Adrenal gland (tissue), 9 donors: ENCODE measurements at regions not wholly inside any gene's neighbourhood (a gene's known extent, or its start where the extent isn't known, plus 50 kb on each side); places are given as distances from the start of the nearest gene placed in this dataset.

Experiments
- DNase-seq, 7 donors: peaks; one replicate each; pipeline ENCODE4 v3.0.0-alpha.2; 2019 to 2020
- H3K27ac ChIP-seq, 5 donors: fragments of 200-600 bp; sonication (generic) in 4 of 5; 1 replicate in 3 of 5; 2 replicates in 2 of 5; pipeline versions ENCODE4 v1.5.1 to v1.8.0; 2016 to 2020; ENCODE audit warnings: mild to moderate bottlenecking in 1 of 5
- H3K27me3 ChIP-seq: fragments of 200-600 bp; 2 replicates; pipeline ENCODE4 v1.8.0; 2021
- H3K36me3 ChIP-seq, 2 donors: fragments of 200-600 bp; replicated peaks in 1 of 2; 1 replicate in 1 of 2; 2 replicates in 1 of 2; pipeline versions ENCODE4 v1.5.1 to v1.8.0; 2018 to 2022
- H3K4me1 ChIP-seq, 2 donors: fragments of 200-600 bp; replicated peaks in 1 of 2; 1 replicate in 1 of 2; 2 replicates in 1 of 2; pipeline versions ENCODE4 v1.5.1 to v1.8.0; 2018 to 2021
- H3K4me3 ChIP-seq, 4 donors: fragments of 200-600 bp; sonication (generic) in 3 of 4; one replicate each; pipeline ENCODE4 v1.5.1; 2016 to 2018
- H3K9me3 ChIP-seq, 3 donors: fragments of 200-600 bp; sonication (generic) in 1 of 3; replicated peaks in 1 of 3; 1 replicate in 2 of 3; 2 replicates in 1 of 3; pipeline versions ENCODE4 v1.5.1 to v1.8.0; 2016 to 2021
- POLR2A ChIP-seq, 2 donors: fragments of 450-650 bp; IDR thresholded peaks; one replicate each; pipeline ENCODE4 v1.6.1; 2017; ENCODE audit warnings: antibody characterized with exemption in 2 of 2, mild to moderate bottlenecking in 2 of 2, moderate library complexity in 1 of 2
- WGBS, 4 donors: extraction: QIAGEN DNeasy Blood & Tissue Kit in 2 of 4; methylation state at CpG; one replicate each; pipeline versions ENCODE4 v1.1.5 to v1.1.7; 2013 to 2017; 5-methylcytosine and 5-hydroxymethylcytosine counted together
- intact Hi-C, 2 donors: fragments of 100-400 bp; cut with DNase I; formaldehyde crosslinking; loops; one replicate each; pipeline versions ENCODE4 v1.14.1 to v1.15.0; 2022 to 2023
- TF ChIP-seq, protein P1 (sequence below), 6 experiments: fragments of 450-650 bp in 4 of 6; fragments of 200-600 bp in 2 of 6; sonication (generic) in 1 of 6; IDR thresholded peaks; 1 replicate in 5 of 6; 2 replicates in 1 of 6; pipeline versions ENCODE4 v1.5.1 to v1.8.0; 2016 to 2021; ENCODE audit warnings: antibody characterized with exemption in 6 of 6, mild to moderate bottlenecking in 2 of 6, moderate library complexity in 1 of 6
- donor health status: healthy with polysubstance abuse.
- donor health status: Bipolar disorder and iron deficiency.
- donor health status: DM: yes; HTN: yes; CAD: no.
- donor health status: DM: no; HTN: no; CAD: no.
- donor health status: DM: no; HTN: no; CAD: no.

- 36 to 60% (median 41%) methylated on average over 1 of the region's 1 CpG for WGBS, 4 donors
- no peak for DNase-seq
- no peak for TF ChIP-seq POLR2A (IDR thresholded peaks at IDR 0.05)
- TF ChIP-seq, protein P1, sequence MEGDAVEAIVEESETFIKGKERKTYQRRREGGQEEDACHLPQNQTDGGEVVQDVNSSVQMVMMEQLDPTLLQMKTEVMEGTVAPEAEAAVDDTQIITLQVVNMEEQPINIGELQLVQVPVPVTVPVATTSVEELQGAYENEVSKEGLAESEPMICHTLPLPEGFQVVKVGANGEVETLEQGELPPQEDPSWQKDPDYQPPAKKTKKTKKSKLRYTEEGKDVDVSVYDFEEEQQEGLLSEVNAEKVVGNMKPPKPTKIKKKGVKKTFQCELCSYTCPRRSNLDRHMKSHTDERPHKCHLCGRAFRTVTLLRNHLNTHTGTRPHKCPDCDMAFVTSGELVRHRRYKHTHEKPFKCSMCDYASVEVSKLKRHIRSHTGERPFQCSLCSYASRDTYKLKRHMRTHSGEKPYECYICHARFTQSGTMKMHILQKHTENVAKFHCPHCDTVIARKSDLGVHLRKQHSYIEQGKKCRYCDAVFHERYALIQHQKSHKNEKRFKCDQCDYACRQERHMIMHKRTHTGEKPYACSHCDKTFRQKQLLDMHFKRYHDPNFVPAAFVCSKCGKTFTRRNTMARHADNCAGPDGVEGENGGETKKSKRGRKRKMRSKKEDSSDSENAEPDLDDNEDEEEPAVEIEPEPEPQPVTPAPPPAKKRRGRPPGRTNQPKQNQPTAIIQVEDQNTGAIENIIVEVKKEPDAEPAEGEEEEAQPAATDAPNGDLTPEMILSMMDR (IDR thresholded peaks at IDR 0.05): no peak
- intact Hi-C loops: no loop called here
- Histone ChIP-seq H3K4me1 (no peaks in the 10 kb centered on the region), H3K27ac (no peak overlapping the region), H3K36me3 (no peaks in the 10 kb centered on the region), H3K4me3 (no peak overlapping the region), H3K9me3 (no peaks in the 10 kb centered on the region), H3K27me3 (no peaks in the 10 kb centered on the region)
Measured at GRCh38 chr12:97342130-97342529, 120.5 kb upstream of the RMST start.

DNA sequence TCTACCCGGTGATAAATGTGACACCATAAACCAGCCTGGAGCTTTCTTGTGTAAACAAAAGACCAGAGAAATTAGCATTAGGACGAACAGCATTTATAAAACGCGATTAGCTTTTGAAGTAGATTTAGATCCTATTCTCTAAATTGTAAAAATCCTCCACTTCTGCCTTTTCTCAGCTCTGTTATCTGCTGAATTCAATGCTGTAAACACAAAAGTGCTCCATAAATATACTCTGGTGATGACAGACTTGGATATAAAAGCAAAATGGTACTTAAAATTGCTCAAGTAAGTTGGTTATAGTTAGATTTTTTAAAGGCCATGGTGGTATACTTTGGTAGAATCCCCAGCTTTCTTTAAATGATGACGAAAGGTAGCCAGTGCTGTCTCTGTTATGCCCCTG is 114.6 kb upstream of the RMST start:
- H3K9me3 ChIP-seq: no peaks in the 10 kb centered on the region
- no peaks in the 10 kb centered on the region for H3K27me3 ChIP-seq
- H3K4me3 ChIP-seq: no peak overlapping the region
- intact Hi-C loops: no loop called here
- no peak overlapping the region for H3K27ac ChIP-seq
- WGBS, 4 donors: 40 to 64% (median 48%) methylated on average over 5 of the region's 5 CpGs
- TF ChIP-seq, protein P1 (IDR thresholded peaks at IDR 0.05): no peak
- no peak for TF ChIP-seq POLR2A (IDR thresholded peaks at IDR 0.05)
- H3K36me3 ChIP-seq: no peaks in the 10 kb centered on the region
- H3K4me1 ChIP-seq: no peaks in the 10 kb centered on the region
- DNase-seq: no peak

DNA sequence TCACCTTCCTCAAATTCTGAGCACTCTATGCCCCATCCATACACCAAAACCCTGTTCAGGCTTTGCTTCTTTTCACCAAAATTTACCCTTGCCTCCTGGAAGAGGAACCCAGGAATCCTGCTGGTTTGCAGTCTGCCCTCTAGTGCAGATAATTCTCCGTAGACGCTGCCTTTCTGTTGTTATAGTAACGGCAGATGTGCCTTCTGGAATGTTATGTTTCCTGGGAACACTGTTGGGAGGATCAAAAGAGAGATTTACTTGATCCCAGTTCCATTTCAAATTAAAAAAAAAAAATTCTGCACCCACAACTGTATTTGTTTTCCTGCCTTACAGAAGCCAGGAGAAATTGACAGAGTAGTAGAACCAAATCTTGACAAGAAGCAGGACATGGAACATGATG is 104.2 kb upstream of the RMST start:
- DNase-seq: no peak
- no peaks in the 10 kb centered on the region for H3K27me3 ChIP-seq
- intact Hi-C loops: no loop called here
- no peak overlapping the region for H3K4me3 ChIP-seq
- 27 to 40% (median 29%) methylated on average over 3 of the region's 3 CpGs for WGBS, 4 donors
- no peaks in the 10 kb centered on the region for H3K36me3 ChIP-seq
- TF ChIP-seq POLR2A (IDR thresholded peaks at IDR 0.05): no peak
- TF ChIP-seq, protein P1 (IDR thresholded peaks at IDR 0.05): no peak
- no peaks in the 10 kb centered on the region for H3K4me1 ChIP-seq
- no peak overlapping the region for H3K27ac ChIP-seq
- H3K9me3 ChIP-seq: no peaks in the 10 kb centered on the region

DNA sequence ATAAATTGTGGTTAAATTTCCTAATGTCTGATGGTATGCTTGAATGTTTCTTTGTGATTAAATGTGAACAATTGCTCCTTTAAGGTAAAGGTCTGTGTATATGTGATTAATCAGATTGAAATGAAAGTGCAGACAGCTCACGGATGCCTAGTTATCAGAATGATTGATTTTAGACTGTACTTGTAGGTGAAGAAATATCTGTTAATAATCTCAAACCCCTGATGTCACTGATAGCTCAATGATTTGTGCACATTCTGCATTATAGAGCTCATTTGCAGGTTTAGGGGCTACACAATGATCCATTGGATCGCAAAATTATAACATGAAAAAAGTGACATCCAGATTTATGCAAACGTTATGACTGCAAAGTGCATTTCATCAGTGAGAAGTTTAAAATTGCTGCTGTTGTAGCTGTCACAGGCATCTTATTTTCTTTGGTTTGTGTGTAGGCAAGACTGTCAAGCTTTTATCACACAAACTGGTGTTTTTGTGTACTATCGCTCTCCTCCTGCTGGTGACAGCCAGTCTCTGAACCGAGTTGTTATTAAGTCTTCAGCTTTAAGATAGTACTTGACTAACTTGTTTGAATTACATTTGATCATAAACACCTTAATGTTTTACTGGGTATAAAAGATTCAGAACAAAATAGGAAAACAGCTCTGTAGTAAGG is 103.4 kb upstream of the RMST start:
- Histone ChIP-seq H3K36me3 (no peaks in the 10 kb centered on the region), H3K4me1 (no peaks in the 10 kb centered on the region), H3K9me3 (no peaks in the 10 kb centered on the region), H3K27me3 (no peaks in the 10 kb centered on the region), H3K4me3 (no peak overlapping the region), H3K27ac (no peak overlapping the region)
- intact Hi-C loops: no loop called here
- TF ChIP-seq POLR2A (IDR thresholded peaks at IDR 0.05): no peak
- TF ChIP-seq, protein P1 (IDR thresholded peaks at IDR 0.05): no peak
- WGBS, 4 donors: 24 to 31% (median 27%) methylated on average over 5 of the region's 5 CpGs
- no peak for DNase-seq
